ENCODE measurements at regions not wholly inside any gene's neighbourhood (a gene's known extent, or its start where the extent isn't known, plus 50 kb on each side); places are given as distances from the start of the nearest gene placed in this dataset.

DNA sequence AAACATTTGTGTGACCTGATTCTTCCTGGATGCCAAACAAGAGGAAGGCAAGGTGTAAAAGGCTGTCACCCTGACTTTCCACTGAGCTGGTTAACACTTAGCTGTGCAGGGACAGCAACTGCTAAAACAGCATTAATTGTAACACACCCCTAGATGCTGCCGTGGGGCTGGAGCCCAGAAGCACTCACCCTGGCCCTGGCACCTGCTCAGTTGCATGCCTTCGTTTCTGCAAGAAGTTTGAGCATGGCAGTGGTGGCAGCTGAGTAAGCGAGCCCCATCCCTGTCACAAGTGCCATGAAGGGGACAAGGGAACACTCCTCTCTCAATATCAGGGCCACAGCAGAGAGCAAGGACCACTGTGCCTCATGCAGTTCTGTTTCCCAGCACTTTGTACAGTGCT, 330.2 kb downstream of the TMEM114 start:
- DNase-seq = no peak

DNA sequence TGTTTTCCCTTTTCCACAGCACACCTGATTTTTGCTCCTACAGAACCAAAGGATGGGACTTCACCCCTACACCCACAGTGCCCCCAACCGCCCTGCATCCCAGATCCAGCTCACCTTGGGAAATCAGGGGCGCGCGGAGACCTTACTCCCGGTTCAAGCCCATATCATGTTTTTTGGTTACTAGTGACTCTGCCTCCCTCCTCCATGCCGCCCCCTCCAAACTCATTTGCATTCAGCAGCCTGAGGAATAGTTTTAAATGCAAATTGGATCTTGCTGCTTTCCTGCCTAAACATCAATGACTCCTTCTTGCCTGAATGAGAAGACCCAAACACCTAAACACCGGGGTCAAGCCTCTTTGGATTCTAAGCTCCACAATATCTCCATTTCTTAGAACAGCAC, 331.8 kb downstream of the TMEM114 start:
- no peak for DNase-seq

DNA sequence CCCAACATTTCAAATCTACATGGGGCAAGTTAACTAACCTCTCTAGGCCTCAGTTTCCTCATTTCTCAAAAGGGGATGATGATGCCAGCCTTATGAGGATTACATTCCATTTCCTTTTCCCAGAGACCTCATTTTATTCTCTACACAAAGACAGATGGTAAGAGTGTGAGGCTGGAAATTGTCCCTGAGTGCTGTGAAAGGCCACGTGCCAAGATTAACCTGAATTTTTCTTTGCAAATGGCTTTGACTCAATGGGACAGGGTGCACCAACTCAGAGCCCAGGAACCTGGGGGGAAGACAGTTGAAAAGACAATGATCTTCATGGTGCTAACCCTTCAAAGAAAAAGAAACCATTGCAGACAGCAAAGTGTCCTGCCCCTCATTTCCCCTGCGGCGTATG, 332.8 kb downstream of the TMEM114 start:
- no peak for DNase-seq

GRCh38 chr16:8254405-8254804, 335.9 kb downstream of the TMEM114 start:
- DNase-seq = no peak

DNA sequence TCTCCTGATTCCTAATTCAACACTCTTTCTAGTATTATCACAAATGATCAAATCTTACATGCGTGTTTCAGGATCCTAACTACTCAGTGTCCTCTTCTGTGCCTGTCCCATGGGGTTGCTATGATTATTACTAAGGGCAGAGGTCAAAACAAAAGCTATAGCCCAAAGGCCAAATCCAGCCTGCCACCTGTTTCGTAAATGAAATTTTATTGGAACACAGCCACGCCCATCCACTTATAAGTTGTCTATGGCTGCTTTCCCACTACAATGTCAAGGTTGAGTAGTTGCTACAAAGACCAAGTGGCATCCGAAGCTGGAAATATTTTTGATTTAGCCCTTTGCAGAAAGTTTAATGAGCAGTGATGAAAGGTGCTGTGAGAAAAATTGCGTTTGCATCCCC, 336.6 kb downstream of the TMEM114 start:
- DNase-seq = no peak

DNA sequence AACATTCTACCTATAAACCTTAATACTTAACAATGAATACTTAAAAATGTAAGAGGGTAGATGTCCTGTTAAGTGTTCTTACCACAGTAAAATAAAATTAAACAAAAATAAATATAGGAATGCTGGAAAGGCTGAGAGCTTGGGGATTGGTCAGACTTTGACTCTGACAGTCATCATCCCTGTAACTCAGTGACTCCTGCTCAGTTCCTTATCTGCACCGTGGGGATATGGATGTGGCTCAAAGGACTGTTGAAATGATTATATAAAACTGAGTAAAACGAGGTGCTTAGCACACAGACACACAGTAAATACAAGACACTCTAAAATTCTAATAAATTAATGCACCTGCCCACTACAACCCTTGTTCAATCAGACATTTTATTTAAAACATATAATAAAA, 338.6 kb downstream of the TMEM114 start:
- DNase-seq = no peak

DNA sequence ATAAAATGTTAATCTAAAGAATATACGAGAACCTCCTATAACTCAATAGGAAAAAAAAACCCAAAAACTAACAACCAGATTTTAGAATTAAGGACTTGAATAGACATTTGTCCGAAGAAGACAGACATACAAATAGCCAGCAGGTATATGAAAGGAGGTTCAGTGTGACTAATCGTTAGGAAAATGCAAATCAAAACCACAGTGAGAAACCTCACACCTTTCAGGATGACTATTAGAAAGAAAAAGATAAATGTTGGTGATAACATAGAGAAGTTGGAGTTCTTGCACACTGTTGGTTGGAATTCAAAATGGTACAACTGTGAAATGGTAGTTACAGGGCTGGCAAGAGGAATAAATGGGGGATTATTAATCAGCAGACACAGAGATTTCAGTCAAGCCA, 339.0 kb downstream of the TMEM114 start:
- DNase-seq = no peak

DNA sequence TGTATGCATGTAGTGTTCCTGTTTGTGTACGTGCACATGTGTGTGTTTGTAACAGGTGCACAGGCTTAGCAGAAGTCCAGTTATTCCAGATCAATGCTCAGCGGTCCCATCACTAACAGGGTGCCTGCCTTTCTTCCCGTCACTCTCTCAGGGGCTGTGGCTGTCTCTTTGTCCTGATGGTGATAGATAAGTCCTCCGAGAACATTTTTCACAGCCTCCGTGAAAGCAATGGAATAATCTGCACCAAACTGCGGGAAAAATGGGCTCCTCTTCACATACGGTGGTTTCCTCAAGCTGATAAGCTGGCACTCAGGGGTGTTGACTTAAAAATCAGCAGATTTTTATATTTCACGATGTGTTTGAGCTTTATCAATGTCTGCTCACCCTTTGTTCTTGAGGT, 342.3 kb downstream of the TMEM114 start:
- no peak for DNase-seq

DNA sequence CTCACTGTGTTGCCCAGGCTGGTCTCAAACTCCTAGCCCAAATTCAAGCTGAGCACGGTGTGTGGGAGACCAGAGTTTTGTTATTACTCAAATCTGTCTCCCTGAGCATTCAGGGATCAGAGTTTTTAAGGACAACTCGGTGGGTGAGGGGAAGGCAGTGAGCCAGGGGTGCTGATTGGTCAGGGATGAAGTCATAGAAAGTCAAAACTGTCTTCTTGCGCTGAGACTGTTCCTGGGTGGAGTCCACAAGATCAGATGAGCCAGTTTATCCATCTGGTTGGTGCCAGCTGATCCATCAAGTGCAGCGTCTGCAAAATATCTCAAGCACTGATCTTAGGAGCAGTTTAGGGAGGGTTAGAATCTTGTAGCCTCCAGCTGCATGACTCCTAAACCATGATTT, 346.3 kb downstream of the TMEM114 start:
- no peak for DNase-seq

- DNase-seq = no peak
Observed at GRCh38 chr16:8241408-8241807, 348.9 kb downstream of the TMEM114 start.

DNA sequence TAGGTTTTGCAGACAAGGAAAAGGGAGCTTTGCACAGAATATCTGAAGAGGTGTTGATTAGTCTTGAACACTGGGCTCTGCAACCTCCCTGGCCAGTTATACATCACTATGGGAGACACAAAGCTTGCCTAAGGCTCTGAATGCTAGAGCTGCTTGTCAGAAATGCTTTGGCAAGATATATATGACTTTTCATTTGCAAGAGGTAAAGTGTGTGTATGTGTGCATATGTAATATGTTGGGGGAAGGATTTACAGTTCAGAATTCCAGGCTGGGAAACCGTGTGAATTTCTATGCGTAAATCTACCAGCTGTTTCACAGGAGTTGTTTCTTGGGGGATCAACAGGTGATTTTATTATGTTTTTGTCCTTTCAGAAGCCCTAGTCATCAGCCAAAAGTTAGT, 350.9 kb downstream of the TMEM114 start:
- no peak for DNase-seq

GRCh38 chr16:8237452-8237851, 352.9 kb downstream of the TMEM114 start:
- DNase-seq = no peak

- DNase-seq = no peak
Observed at GRCh38 chr16:8236816-8237215, 353.5 kb downstream of the TMEM114 start.

GRCh38 chr16:8230497-8230896, 359.8 kb downstream of the TMEM114 start:
- DNase-seq = no peak

DNA sequence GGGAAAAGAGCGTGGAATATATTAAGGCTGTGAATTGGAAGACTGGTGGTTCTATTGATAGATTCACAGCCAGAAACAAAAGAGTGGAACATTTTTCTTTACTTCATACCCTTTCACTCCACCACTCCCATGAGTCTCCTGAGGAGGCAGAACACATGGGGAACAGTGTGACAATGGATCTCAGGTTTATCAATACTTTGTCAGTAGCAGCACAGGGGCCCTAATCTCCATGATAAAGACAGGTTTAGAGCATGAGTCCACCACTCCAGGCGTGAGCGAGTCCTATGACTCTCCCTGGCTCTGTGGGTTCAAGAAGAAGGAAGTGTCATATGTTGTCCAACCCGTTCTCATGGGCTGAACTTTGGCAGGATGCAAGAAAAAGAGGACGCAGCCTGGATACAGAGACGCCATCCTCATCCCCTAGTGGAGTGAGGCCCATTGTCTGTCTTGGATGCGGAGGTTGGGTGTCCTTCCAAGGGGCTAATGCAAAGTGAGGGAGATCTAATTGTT, 361.2 kb downstream of the TMEM114 start:
- DNase-seq = no peak

GRCh38 chr16:8217201-8217600, 373.1 kb downstream of the TMEM114 start:
- no peak for DNase-seq

DNA sequence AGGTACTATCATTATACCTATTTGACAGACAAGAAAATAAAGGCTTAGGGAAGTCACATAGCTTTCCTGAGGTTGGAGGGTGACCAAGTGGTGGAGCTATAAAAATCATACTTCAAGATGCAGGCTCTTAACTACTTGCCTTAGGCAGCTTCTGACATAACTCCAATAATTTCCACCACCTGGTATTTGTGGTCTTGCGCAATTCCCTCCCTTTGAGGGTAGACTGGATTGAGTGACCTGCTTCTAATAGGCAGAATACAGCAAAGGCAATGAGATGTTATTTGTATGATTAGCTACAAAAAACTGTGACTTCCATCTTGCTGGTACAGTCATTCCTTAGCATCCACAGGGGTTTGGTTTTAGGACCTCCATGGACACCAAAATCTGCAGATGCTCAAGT, 385.5 kb downstream of the TMEM114 start:
- no peak for DNase-seq

DNA sequence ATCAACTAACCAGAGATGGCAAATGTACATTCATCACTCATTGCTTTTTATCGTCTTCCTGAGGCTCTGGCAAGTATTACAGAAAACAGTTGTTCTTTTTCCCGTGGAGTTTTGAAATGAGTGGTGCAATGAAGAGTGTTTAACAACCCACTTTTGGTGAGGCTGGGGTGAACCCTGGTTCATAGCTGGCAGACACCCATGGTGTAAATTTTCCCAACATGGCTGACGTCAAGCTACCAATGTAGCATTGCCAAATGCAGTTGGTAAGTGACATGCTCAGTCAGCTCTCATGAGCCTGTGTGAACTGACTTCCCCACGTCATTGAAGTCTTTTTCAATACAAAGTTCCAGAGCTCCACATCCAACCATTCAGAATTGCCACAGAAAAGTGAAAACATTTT, 386.2 kb downstream of the TMEM114 start:
- DNase-seq = no peak

DNA sequence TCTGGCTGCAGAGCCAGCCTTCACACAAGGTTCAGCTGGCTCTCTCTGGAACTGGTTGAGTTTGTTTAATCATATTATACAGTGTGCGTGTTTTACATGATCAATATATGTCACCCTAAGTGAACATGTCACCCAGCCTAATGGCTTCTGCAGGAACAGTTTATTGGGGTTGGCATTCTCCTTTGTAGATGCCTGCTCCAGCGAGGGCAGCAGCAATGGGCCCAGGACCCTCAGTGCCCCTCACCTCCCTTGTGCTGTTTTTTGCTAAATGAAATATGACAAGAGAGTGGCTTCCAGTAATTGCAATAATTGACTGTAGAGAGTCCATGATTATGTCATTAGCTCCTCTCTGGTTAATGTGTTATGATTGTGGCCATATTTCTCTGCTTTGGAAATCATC, 387.2 kb downstream of the TMEM114 start:
- DNase-seq = no peak

DNA sequence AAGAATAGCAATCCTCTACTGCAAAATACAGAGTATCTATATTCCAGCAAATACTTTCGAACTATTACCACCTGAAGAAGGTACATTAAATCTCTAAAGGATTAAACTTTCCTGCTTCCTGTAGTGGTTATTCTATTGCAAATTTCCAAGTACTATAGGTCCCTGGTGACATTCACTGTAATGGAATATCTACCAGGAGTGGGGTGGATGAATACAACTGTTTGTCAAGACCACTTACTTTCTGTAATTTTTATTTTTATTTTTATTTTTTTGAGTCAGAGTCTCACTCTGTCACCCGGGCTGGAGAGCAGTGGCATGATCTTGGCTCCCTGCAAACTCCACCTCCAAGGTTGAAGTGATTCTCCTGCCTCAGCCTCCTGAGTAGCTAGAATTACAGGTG, 389.5 kb downstream of the TMEM114 start:
- DNase-seq = no peak

DNA sequence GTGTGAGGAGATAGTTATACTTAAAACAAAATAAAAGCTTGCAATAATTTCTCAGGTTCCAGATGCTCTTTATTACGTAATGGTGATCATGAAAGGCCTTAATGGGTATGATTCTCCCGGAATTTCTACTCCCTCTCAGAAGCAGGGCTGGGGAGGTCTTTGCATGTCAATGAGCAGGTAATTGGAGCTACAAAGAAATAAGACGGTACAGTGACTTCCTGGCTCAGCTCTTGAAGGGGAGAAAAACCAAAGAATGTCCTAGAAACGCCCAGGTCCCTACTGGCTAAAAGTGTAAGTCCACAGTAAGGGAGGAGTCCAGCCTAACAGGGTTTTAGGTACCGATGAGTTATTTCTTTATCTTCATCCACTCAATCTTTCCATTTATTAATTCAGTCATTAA, 390.9 kb downstream of the TMEM114 start:
- no peak for DNase-seq

- DNase-seq = no peak
Observed at GRCh38 chr16:8194794-8195193, 395.5 kb downstream of the TMEM114 start.

GRCh38 chr16:8188841-8189240, 401.5 kb downstream of the TMEM114 start:
- no peak for DNase-seq

GRCh38 chr16:8187782-8188372, 402.4 kb downstream of the TMEM114 start:
- no peak for DNase-seq

- DNase-seq = no peak
Observed at GRCh38 chr16:8184854-8185253, 405.5 kb downstream of the TMEM114 start.

All from NCI-H524 (cell line).